ENCODE measurements at regions not wholly inside any gene's neighbourhood (a gene's known extent, or its start where the extent isn't known, plus 50 kb on each side); places are given as distances from the start of the nearest gene placed in this dataset.

- Mint-ChIP-seq H3K27ac (no peak overlapping the region), H3K4me1 (peaks cover 0 to 4% (median 0%) of the 10 kb centered on the region in 4 donors), H3K27me3 (peaks cover 5 to 16% (median 9%) of the 10 kb centered on the region in 5 donors), H3K36me3 (peaks cover 0 to 5% (median 0%) of the 10 kb centered on the region in 3 donors), H3K4me3 (no peak overlapping the region), H3K9me3 (peaks cover 0 to 6% (median 0%) of the 10 kb centered on the region in 9 donors)
- DNase-seq, result no peak
- POLR2A ChIA-PET, result no interaction called here
- no peak for ATAC-seq
Observed at GRCh38 chr17:13746404-13746803, 144.7 kb upstream of the HS3ST3A1 start.

DNA sequence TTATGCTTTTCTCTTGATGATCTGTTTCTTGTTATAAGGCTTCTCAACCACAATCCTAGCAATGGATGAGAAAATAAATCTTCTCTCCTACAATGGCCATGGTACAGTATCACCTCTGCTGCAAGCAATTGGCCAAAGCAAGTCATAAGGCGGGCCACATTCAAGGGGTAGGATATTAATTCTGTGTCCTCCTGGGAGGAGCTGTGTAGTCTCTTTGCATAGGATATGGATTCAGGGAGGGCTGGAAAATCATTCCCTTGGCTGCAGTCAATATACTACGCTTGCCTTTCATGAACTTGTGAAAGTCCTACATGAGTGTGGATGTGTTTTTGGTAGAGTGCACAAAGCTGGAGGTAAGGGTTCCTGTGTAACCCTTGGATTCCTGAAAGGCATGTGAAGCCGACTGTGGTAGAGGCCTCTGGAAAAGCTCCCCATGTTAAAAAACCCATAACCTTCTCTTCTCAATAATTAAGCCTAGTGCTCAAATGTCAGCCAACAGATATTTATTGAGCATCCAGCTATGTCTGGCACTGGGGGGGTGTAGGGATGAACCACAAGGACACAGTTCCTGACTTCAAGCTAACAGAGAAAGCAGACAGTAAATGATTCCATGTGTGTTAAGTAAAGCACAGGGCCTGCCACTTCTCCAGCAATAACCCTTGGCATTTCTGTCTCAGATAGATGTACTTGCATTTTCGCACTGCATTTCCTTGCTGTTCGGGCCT lies 147.6 kb upstream of the HS3ST3A1 start:
- POLR2A ChIA-PET, result no interaction called here
- Mint-ChIP-seq H3K4me1 (peaks cover 0 to 6% (median 0%) of the 10 kb centered on the region in 4 donors), H3K9me3 (peaks cover 0 to 6% (median 0%) of the 10 kb centered on the region in 9 donors), H3K27me3 (peaks cover 3 to 11% (median 6%) of the 10 kb centered on the region in 5 donors), H3K27ac (peak overlapping the region in 1 of 10 donors; percentile 47), H3K4me3 (no peak overlapping the region), H3K36me3 (peaks cover 0 to 5% (median 0%) of the 10 kb centered on the region in 3 donors)
- DNase-seq, result no peak
- ATAC-seq, result no peak

DNA sequence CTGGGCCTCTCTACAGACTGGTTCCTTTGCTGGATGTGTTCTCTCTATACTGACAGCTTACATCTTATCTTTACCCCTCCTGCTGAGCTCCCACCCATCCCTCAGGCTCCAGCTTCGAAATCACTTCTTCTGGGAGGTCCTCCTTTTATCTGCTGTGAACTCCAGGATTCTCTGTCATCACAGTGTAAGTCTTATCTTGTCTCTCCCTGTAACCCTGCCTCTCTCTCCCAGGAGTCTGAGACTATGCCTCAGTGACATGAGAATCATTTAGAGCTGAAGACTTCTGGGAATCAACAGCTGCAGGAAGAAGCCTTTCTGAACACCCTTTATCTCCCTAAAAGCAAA lies 148.1 kb upstream of the HS3ST3A1 start:
- no peak for DNase-seq
- Mint-ChIP-seq H3K4me3 (no peak overlapping the region), H3K27me3 (peaks cover 3 to 11% (median 4%) of the 10 kb centered on the region in 5 donors), H3K36me3 (peaks cover 0 to 5% (median 0%) of the 10 kb centered on the region in 3 donors), H3K9me3 (peaks cover 0 to 6% (median 0%) of the 10 kb centered on the region in 9 donors), H3K4me1 (peaks cover 0 to 6% (median 0%) of the 10 kb centered on the region in 4 donors), H3K27ac (peak overlapping the region in 1 of 10 donors; percentile 19)
- no peak for ATAC-seq
- POLR2A ChIA-PET, result no interaction called here

DNA sequence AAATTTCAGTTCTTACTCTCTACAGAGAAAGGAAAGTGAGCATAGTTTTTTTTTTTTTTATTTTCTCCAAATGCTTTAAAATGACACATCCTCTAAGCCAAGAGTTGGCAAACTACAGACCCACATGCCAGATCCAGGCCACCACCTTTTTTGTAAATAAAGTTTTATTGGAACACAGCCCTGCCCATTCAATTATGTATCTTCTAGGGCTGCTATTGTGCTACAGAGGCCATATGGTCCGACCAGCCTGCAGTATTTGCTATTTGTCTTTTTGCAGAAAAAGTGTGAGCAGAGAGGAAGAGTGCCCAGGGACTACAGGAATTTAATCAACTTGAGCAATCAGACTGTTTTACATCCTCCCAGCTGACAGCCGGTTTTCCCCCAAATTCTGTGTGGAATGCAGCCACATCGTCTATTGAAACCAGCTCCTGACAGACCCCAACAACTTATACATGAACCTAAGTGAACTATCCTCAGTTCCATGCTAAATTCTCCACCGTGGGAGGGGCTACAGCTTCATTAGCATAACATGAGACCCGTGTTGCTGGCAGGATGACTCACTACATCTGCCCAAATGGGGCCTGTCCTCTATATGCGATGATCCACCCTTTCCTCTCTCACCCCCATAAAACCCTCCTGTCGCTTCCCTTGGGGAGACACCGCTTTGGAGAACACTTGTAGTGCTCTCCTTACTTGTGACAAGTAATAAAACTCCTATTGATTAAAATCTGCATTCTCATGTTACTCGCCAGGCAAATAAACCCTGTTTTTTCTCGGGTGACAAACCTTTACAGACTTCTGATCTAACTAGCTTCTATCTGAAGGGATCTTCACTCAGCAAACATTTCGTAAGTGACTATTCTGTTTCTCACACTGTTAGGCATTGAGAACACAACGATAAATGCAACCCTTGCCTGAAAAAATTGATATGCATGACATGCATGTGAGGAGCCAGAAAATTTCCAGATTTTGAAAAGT lies 149.4 kb upstream of the HS3ST3A1 start:
- POLR2A ChIA-PET, result no interaction called here
- H3K27ac Mint-ChIP-seq, result no peak overlapping the region
- H3K36me3 Mint-ChIP-seq, result no peaks in the 10 kb centered on the region
- H3K4me3 Mint-ChIP-seq, result no peak overlapping the region
- H3K9me3 Mint-ChIP-seq, result peaks cover 0 to 6% (median 0%) of the 10 kb centered on the region in 9 donors
- H3K4me1 Mint-ChIP-seq, result peaks cover 0 to 6% (median 0%) of the 10 kb centered on the region in 4 donors
- DNase-seq, result no peak
- H3K27me3 Mint-ChIP-seq, result peaks cover 0 to 5% (median 3%) of the 10 kb centered on the region in 5 donors
- ATAC-seq, result no peak

- no peak overlapping the region for H3K27ac Mint-ChIP-seq
- H3K27me3 Mint-ChIP-seq, result peaks cover 0 to 4% (median 0%) of the 10 kb centered on the region in 5 donors
- peaks cover 0 to 6% (median 0%) of the 10 kb centered on the region in 4 donors for H3K4me1 Mint-ChIP-seq
- H3K4me3 Mint-ChIP-seq, result no peak overlapping the region
- ATAC-seq, result no peak
- H3K9me3 Mint-ChIP-seq, result peaks cover 0 to 6% (median 0%) of the 10 kb centered on the region in 9 donors
- POLR2A ChIA-PET, result no interaction called here
- DNase-seq, result no peak
- H3K36me3 Mint-ChIP-seq, result no peaks in the 10 kb centered on the region
Observed at GRCh38 chr17:13753154-13753553, 151.4 kb upstream of the HS3ST3A1 start.

GRCh38 chr17:13753771-13754170 lies 152.0 kb upstream of the HS3ST3A1 start:
- no peak overlapping the region for H3K27ac Mint-ChIP-seq
- no peaks in the 10 kb centered on the region for H3K36me3 Mint-ChIP-seq
- no peak for ATAC-seq
- peaks cover 0 to 6% (median 0%) of the 10 kb centered on the region in 4 donors for H3K4me1 Mint-ChIP-seq
- DNase-seq, result no peak
- H3K27me3 Mint-ChIP-seq, result peaks cover 0 to 4% (median 0%) of the 10 kb centered on the region in 5 donors
- POLR2A ChIA-PET, result no interaction called here
- no peak overlapping the region for H3K4me3 Mint-ChIP-seq
- H3K9me3 Mint-ChIP-seq, result peaks cover 0 to 3% (median 0%) of the 10 kb centered on the region in 9 donors

DNA sequence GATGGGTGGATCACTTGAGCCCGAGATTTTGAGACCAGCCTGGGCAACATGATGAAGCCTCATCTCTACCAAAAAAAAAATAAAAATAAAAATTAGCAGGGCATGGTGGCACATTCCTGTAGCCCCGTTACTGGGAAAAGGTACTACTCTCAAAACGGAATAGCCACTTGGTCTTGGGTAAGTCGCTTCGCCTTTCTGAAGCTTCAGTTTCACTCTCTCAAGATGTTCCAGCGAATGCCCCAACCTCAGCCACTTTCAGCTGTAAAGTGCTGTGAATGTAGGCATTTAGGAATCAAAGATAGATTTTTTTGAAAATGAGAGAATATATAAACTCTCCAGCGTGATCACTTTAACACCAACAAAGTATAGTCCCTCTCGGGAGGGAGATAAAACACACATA lies 154.1 kb upstream of the HS3ST3A1 start:
- peaks cover 0 to 6% (median 0%) of the 10 kb centered on the region in 4 donors for H3K4me1 Mint-ChIP-seq
- H3K27me3 Mint-ChIP-seq, result peaks cover 0 to 5% (median 0%) of the 10 kb centered on the region in 5 donors

GRCh38 chr17:13756763-13757162 lies 155.0 kb upstream of the HS3ST3A1 start:
- Mint-ChIP-seq H3K4me1 (no peaks in the 10 kb centered on the region), H3K36me3 (no peaks in the 10 kb centered on the region), H3K27ac (peak overlapping the region in 1 of 10 donors; percentile 52), H3K27me3 (peaks cover 0 to 3% (median 0%) of the 10 kb centered on the region in 5 donors), H3K4me3 (no peak overlapping the region), H3K9me3 (no peaks in the 10 kb centered on the region)
- ATAC-seq (no peak), DNase-seq (no peak)
- POLR2A ChIA-PET, result no interaction called here

More for the DNA sequence above, 154.1 kb upstream of the HS3ST3A1 start:
- no peak overlapping the region for H3K4me3 Mint-ChIP-seq
- POLR2A ChIA-PET, result no interaction called here
- no peaks in the 10 kb centered on the region for H3K36me3 Mint-ChIP-seq
- DNase-seq (no peak), ATAC-seq (no peak)
- no peaks in the 10 kb centered on the region for H3K9me3 Mint-ChIP-seq
- no peak overlapping the region for H3K27ac Mint-ChIP-seq

- ATAC-seq (no peak), DNase-seq (no peak)
- H3K27me3 Mint-ChIP-seq, result peaks cover 0 to 5% (median 0%) of the 10 kb centered on the region in 5 donors
- H3K4me1 Mint-ChIP-seq, result no peaks in the 10 kb centered on the region
- H3K27ac Mint-ChIP-seq, result no peak overlapping the region
- POLR2A ChIA-PET, result no interaction called here
- H3K4me3 Mint-ChIP-seq, result no peak overlapping the region
- H3K36me3 Mint-ChIP-seq, result no peaks in the 10 kb centered on the region
- no peaks in the 10 kb centered on the region for H3K9me3 Mint-ChIP-seq
Observed at GRCh38 chr17:13757871-13758270, 156.1 kb upstream of the HS3ST3A1 start.

GRCh38 chr17:13759518-13760335 lies 158.0 kb upstream of the HS3ST3A1 start:
- ATAC-seq, result no peak
- Mint-ChIP-seq H3K4me3 (no peak overlapping the region), H3K27ac (no peak overlapping the region), H3K27me3 (peaks cover 5 to 15% (median 8%) of the 10 kb centered on the region in 5 donors), H3K4me1 (no peaks in the 10 kb centered on the region), H3K36me3 (no peaks in the 10 kb centered on the region), H3K9me3 (no peaks in the 10 kb centered on the region)
- POLR2A ChIA-PET, result no interaction called here
- no peak for DNase-seq

- DNase-seq (no peak), ATAC-seq (no peak)
- no peak overlapping the region for H3K27ac Mint-ChIP-seq
- H3K4me3 Mint-ChIP-seq, result no peak overlapping the region
- H3K4me1 Mint-ChIP-seq, result no peaks in the 10 kb centered on the region
- H3K36me3 Mint-ChIP-seq, result no peaks in the 10 kb centered on the region
- POLR2A ChIA-PET, result no interaction called here
- H3K9me3 Mint-ChIP-seq, result no peaks in the 10 kb centered on the region
- peaks cover 5 to 15% (median 13%) of the 10 kb centered on the region in 5 donors for H3K27me3 Mint-ChIP-seq
Observed at GRCh38 chr17:13761038-13761603, 159.4 kb upstream of the HS3ST3A1 start.

- H3K4me3 Mint-ChIP-seq, result no peak overlapping the region
- peaks cover 5 to 29% (median 16%) of the 10 kb centered on the region in 5 donors for H3K27me3 Mint-ChIP-seq
- ATAC-seq (no peak), DNase-seq (no peak)
- no peak overlapping the region for H3K27ac Mint-ChIP-seq
- H3K4me1 Mint-ChIP-seq, result no peaks in the 10 kb centered on the region
- H3K36me3 Mint-ChIP-seq, result peaks cover 0 to 15% (median 1%) of the 10 kb centered on the region in 3 donors
- peaks cover 0 to 25% (median 15%) of the 10 kb centered on the region in 9 donors for H3K9me3 Mint-ChIP-seq
- POLR2A ChIA-PET, result no interaction called here
Observed at GRCh38 chr17:13765701-13766100, 164.0 kb upstream of the HS3ST3A1 start.

All from naive thymus-derived CD8-positive, alpha-beta T cell (primary cell).